ENCODE measurements at regions not wholly inside any gene's neighbourhood (a gene's known extent, or its start where the extent isn't known, plus 50 kb on each side); places are given as distances from the start of the nearest gene placed in this dataset.

DNA sequence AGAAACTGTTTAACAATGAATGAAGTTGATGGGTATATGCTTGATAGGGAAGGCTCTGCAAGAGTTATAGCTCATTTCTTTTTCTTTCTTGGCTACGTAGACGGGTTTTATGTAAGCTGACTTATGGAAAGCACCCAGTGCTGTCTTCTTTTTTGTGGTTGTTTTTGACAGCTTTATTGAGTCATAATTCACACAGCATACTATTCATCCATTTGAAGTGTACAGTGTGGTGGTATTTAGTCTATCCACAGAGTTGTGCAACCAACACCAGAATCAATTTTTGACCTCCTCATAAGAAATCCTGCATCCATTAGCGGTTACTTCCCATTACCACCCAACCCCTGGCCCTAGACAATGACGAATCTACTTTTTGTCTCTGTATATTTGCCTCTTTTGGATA lies 240.6 kb upstream of the KIAA1217 start:
- Histone ChIP-seq H3K27ac (no peak overlapping the region), H3K9me3 (no peaks in the 10 kb centered on the region), H3K27me3 (replicated peaks; ENCODE audit: insufficient read depth) (no peaks in the 10 kb centered on the region), H3K4me1 (replicated peaks) (no peaks in the 10 kb centered on the region), H3K36me3 (no peaks in the 10 kb centered on the region), H3K4me3 (no peak overlapping the region)
- TF ChIP-seq POLR2A (IDR thresholded peaks at IDR 0.05), result no peak
- TF ChIP-seq POLR2AphosphoS5 (IDR thresholded peaks at IDR 0.05), result no peak
- TF ChIP-seq, protein P1, sequence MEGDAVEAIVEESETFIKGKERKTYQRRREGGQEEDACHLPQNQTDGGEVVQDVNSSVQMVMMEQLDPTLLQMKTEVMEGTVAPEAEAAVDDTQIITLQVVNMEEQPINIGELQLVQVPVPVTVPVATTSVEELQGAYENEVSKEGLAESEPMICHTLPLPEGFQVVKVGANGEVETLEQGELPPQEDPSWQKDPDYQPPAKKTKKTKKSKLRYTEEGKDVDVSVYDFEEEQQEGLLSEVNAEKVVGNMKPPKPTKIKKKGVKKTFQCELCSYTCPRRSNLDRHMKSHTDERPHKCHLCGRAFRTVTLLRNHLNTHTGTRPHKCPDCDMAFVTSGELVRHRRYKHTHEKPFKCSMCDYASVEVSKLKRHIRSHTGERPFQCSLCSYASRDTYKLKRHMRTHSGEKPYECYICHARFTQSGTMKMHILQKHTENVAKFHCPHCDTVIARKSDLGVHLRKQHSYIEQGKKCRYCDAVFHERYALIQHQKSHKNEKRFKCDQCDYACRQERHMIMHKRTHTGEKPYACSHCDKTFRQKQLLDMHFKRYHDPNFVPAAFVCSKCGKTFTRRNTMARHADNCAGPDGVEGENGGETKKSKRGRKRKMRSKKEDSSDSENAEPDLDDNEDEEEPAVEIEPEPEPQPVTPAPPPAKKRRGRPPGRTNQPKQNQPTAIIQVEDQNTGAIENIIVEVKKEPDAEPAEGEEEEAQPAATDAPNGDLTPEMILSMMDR (IDR thresholded peaks at IDR 0.05), result no peak
- intact Hi-C loops (cut with DNase I), result no loop called here
- 41% methylated on average over 4 of the region's 4 CpGs for WGBS
- no peak for DNase-seq (ENCODE audit: low spot score)

DNA sequence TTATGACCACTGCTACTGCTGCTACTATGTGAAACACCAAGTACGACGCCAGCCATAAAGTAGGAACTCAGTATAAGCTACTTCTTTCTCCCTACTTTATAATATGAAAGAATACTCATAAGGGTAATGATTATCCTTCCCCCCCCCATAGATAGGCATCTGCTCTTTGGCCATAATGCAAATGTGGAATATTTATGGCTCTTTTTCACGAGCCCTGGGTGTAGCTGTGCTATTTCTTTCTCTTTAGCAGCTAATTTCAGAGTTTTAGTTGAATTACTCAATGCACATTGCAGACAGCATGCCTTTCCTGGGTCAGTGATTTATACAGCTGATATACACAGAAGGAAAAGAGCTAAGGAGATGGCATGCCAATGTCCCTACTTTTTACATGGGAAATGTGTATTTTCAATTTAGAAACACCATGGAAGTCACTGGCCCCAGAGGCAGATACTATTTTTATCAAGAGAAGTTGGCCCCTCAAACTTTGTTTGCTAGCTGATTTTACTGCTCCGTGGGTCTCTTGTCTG lies 234.1 kb upstream of the KIAA1217 start:
- Histone ChIP-seq H3K27me3 (replicated peaks; ENCODE audit: insufficient read depth) (no peaks in the 10 kb centered on the region), H3K4me3 (no peak overlapping the region), H3K4me1 (replicated peaks) (no peaks in the 10 kb centered on the region), H3K36me3 (no peaks in the 10 kb centered on the region), H3K9me3 (no peaks in the 10 kb centered on the region), H3K27ac (no peak overlapping the region)
- WGBS, result 64% methylated on average over 4 of the region's 4 CpGs
- no peak for DNase-seq (ENCODE audit: low spot score)
- intact Hi-C loops (cut with DNase I), result no loop called here
- no peak for TF ChIP-seq POLR2A (IDR thresholded peaks at IDR 0.05)
- no peak for TF ChIP-seq POLR2AphosphoS5 (IDR thresholded peaks at IDR 0.05)
- TF ChIP-seq, protein P1 (IDR thresholded peaks at IDR 0.05), result no peak

DNA sequence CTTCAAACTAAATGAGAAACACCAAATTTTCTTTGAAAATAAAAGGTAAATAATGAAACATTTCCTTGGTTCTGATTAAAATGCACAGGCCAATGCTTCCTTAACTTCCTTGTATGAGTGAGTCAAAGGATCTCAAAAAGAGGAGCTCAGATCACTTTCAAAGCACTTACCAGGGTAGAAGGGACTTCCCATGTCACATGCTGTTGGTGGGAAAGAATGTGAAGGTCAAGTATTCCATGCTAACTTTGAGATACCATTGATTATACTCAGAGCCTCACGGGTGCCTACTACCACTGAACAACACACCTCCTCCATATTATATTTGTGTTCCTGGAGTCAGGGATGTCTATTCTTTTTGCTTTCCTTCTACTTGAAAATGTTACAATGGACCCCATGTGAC lies 233.5 kb upstream of the KIAA1217 start:
- Histone ChIP-seq H3K27ac (no peak overlapping the region), H3K4me1 (replicated peaks) (no peaks in the 10 kb centered on the region), H3K9me3 (no peaks in the 10 kb centered on the region), H3K4me3 (no peak overlapping the region), H3K36me3 (no peaks in the 10 kb centered on the region), H3K27me3 (replicated peaks; ENCODE audit: insufficient read depth) (no peaks in the 10 kb centered on the region)
- no peak for DNase-seq (ENCODE audit: low spot score)
- TF ChIP-seq POLR2A (IDR thresholded peaks at IDR 0.05) (no peak), POLR2AphosphoS5 (IDR thresholded peaks at IDR 0.05) (no peak)
- TF ChIP-seq, protein P1 (IDR thresholded peaks at IDR 0.05), result no peak
- intact Hi-C loops (cut with DNase I), result no loop called here
- 100% methylated on average over 1 of the region's 1 CpG for WGBS

DNA sequence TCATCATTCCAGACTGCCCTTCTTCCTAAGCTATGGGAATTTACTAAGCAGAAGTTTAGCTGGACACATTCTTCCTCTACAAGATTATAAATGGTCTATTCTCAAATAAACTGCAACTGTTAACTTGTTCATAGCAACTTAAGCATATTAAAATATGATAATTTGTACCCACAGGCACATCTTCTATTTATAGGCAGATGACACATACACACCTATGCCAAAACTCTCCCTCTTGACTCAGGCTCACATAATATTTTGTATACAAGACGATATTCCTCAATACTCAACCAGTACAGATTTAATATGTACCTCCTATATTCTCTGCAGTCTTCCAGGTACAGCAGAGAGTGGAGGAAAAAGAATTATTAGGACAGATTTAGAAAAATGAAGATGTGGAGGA lies 232.7 kb upstream of the KIAA1217 start:
- no peaks in the 10 kb centered on the region for H3K9me3 ChIP-seq
- WGBS, result 70% methylated on average over 1 of the region's 1 CpG
- H3K27ac ChIP-seq, result no peak overlapping the region
- no peak for DNase-seq (ENCODE audit: low spot score)
- no peaks in the 10 kb centered on the region for H3K36me3 ChIP-seq
- H3K4me1 ChIP-seq (replicated peaks), result no peaks in the 10 kb centered on the region
- TF ChIP-seq POLR2AphosphoS5 (IDR thresholded peaks at IDR 0.05) (no peak), POLR2A (IDR thresholded peaks at IDR 0.05) (no peak)
- TF ChIP-seq, protein P1 (IDR thresholded peaks at IDR 0.05), result no peak
- H3K4me3 ChIP-seq, result no peak overlapping the region
- H3K27me3 ChIP-seq (replicated peaks; ENCODE audit: insufficient read depth), result no peaks in the 10 kb centered on the region
- intact Hi-C loops (cut with DNase I), result no loop called here

DNA sequence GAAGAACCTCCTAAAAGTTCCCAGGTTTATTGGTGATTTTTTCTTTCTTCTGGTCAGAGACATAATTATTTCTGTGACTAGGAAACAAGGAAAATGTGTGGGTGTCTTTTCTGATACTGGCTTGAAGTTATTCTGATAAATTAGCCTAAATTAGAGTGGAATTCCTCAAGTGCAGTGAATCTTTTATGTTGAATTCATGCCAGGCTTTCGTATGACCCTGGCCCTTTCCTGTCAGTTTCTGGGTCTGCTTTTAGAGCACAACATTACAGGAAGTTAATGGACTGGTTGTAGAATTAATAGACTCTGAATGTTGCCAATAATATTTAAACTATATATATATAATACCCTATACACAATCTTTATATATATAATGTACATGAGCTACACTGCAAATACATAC lies 230.6 kb upstream of the KIAA1217 start:
- WGBS, result 60% methylated on average over 1 of the region's 1 CpG
- no peak for DNase-seq (ENCODE audit: low spot score)
- intact Hi-C loops (cut with DNase I), result no loop called here

More for the DNA sequence above, 230.6 kb upstream of the KIAA1217 start:
- Histone ChIP-seq H3K4me1 (replicated peaks) (no peaks in the 10 kb centered on the region), H3K4me3 (no peak overlapping the region), H3K36me3 (no peaks in the 10 kb centered on the region), H3K27ac (no peak overlapping the region), H3K9me3 (no peaks in the 10 kb centered on the region), H3K27me3 (replicated peaks; ENCODE audit: insufficient read depth) (no peaks in the 10 kb centered on the region)
- TF ChIP-seq POLR2A (IDR thresholded peaks at IDR 0.05), result no peak

Data from prostate gland (tissue), 2 donors.